ENCODE measurements at regions not wholly inside any gene's neighbourhood (a gene's known extent, or its start where the extent isn't known, plus 50 kb on each side); places are given as distances from the start of the nearest gene placed in this dataset.

- Histone ChIP-seq H3K27ac (no peak overlapping the region), H3K36me3 (no peaks in the 10 kb centered on the region), H3K27me3 (no peaks in the 10 kb centered on the region), H3K9me3 (ENCODE audit: low read depth) (no peaks in the 10 kb centered on the region), H3K4me1 (ENCODE audit: low read depth) (no peaks in the 10 kb centered on the region), H3K4me3 (no peak overlapping the region)
- DNase-seq (ENCODE audit: low read depth in 1 of 2, low spot score in 1 of 2), result no peak
- TF ChIP-seq, protein P1, sequence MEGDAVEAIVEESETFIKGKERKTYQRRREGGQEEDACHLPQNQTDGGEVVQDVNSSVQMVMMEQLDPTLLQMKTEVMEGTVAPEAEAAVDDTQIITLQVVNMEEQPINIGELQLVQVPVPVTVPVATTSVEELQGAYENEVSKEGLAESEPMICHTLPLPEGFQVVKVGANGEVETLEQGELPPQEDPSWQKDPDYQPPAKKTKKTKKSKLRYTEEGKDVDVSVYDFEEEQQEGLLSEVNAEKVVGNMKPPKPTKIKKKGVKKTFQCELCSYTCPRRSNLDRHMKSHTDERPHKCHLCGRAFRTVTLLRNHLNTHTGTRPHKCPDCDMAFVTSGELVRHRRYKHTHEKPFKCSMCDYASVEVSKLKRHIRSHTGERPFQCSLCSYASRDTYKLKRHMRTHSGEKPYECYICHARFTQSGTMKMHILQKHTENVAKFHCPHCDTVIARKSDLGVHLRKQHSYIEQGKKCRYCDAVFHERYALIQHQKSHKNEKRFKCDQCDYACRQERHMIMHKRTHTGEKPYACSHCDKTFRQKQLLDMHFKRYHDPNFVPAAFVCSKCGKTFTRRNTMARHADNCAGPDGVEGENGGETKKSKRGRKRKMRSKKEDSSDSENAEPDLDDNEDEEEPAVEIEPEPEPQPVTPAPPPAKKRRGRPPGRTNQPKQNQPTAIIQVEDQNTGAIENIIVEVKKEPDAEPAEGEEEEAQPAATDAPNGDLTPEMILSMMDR (IDR thresholded peaks at IDR 0.05; ENCODE audit: low read depth, low read length), result no peak
These were observed 1124.9 kb upstream of the ZEB2 start for GRCh38 chr2:145644820-145645302.

DNA sequence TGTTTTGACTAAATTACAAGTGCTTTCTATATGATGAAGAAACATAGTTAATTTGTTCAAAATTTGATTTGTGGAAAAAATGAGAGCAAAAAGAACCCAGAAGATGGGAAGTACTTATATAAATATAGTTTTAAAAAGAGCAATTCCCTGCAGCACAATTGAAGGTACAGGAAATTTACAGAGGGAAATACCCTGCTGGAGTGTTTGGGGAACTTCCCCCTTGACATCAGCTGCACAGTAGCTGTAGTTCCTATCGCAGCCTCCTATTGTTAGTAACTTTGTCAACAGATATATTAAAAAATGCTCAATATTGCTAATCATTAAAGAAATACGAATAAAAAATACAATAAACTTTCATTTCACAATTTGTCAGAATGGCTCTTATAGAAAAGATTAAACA is 1118.8 kb upstream of the ZEB2 start:
- DNase-seq (ENCODE audit: low read depth in 1 of 2, low spot score in 1 of 2), result no peak
- H3K4me3 ChIP-seq, result no peak overlapping the region
- no peaks in the 10 kb centered on the region for H3K9me3 ChIP-seq (ENCODE audit: low read depth)
- no peaks in the 10 kb centered on the region for H3K36me3 ChIP-seq
- H3K27ac ChIP-seq, result no peak overlapping the region
- no peaks in the 10 kb centered on the region for H3K4me1 ChIP-seq (ENCODE audit: low read depth)
- TF ChIP-seq, protein P1 (IDR thresholded peaks at IDR 0.05; ENCODE audit: low read depth, low read length), result no peak
- H3K27me3 ChIP-seq, result no peaks in the 10 kb centered on the region

DNA sequence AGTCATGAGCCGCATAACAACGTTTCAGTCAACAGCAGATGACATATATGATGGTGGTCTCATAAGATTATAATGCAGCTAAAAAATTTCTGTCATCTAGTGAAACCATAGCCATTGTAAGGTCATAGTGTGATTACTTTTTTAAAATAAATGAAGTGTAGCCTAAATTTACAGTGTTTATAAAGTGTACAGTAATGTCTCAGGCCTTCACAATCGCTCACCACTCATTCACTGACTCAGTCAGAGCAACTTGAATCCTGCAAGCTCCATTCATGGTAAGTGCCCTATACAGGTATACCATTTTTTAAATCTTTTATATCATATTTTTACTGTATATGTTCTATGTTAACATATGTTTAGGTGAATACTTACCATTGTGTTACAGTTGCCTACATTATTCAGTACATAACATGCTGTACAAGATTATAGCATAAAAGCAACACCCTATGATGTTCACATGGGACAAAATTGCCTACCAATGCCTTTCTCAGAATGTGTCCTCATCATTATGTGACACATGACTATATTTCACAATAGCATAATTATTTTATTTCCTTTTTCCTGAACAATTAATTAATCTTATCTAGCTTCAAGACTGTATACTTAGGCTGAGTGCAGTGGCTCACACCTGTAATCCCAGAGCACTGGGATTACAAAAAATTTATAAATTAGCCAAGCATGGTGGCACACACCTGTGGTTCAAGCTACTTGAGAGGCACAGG is 1115.9 kb upstream of the ZEB2 start:
- H3K4me1 ChIP-seq (ENCODE audit: low read depth), result no peaks in the 10 kb centered on the region
- no peak overlapping the region for H3K27ac ChIP-seq
- DNase-seq (ENCODE audit: low read depth in 1 of 2, low spot score in 1 of 2), result no peak
- TF ChIP-seq, protein P1 (IDR thresholded peaks at IDR 0.05; ENCODE audit: low read depth, low read length), result no peak
- no peaks in the 10 kb centered on the region for H3K36me3 ChIP-seq
- H3K4me3 ChIP-seq, result no peak overlapping the region
- H3K27me3 ChIP-seq, result no peaks in the 10 kb centered on the region
- no peaks in the 10 kb centered on the region for H3K9me3 ChIP-seq (ENCODE audit: low read depth)

GRCh38 chr2:145631561-145631960 is 1111.6 kb upstream of the ZEB2 start:
- no peak for DNase-seq (ENCODE audit: low read depth in 1 of 2, low spot score in 1 of 2)
- Histone ChIP-seq H3K4me3 (no peak overlapping the region), H3K9me3 (ENCODE audit: low read depth) (no peaks in the 10 kb centered on the region), H3K36me3 (no peaks in the 10 kb centered on the region), H3K27me3 (no peaks in the 10 kb centered on the region), H3K4me1 (ENCODE audit: low read depth) (no peaks in the 10 kb centered on the region), H3K27ac (no peak overlapping the region)
- TF ChIP-seq, protein P1 (IDR thresholded peaks at IDR 0.05; ENCODE audit: low read depth, low read length), result no peak

- Histone ChIP-seq H3K4me1 (ENCODE audit: low read depth) (no peaks in the 10 kb centered on the region), H3K36me3 (no peaks in the 10 kb centered on the region), H3K27me3 (no peaks in the 10 kb centered on the region), H3K4me3 (no peak overlapping the region), H3K9me3 (ENCODE audit: low read depth) (no peaks in the 10 kb centered on the region), H3K27ac (no peak overlapping the region)
- DNase-seq (ENCODE audit: low read depth in 1 of 2, low spot score in 1 of 2), result no peak
- TF ChIP-seq, protein P1 (IDR thresholded peaks at IDR 0.05; ENCODE audit: low read depth, low read length), result no peak
These were observed 1106.4 kb upstream of the ZEB2 start for GRCh38 chr2:145626301-145626700.
